C4-2B (cell line): ENCODE measurements at regions not wholly inside any gene's neighbourhood (a gene's known extent, or its start where the extent isn't known, plus 50 kb on each side); places are given as distances from the start of the nearest gene placed in this dataset.

Source experiments
- ZFX ChIP-seq: fragments of 450-650 bp; IDR thresholded peaks from 2 replicates; pipeline ENCODE4 v1.6.1; 2017
- TF ChIP-seq, protein P1 (sequence below): fragments of 450-650 bp; conservative IDR thresholded peaks from 2 replicates; pipeline ENCODE4 v1.5.1; 2017; ENCODE audit warnings: mild to moderate bottlenecking

GRCh38 chr15:69782809-69783208, 314.9 kb downstream of the TLE3 start:
- TF ChIP-seq, protein P1, sequence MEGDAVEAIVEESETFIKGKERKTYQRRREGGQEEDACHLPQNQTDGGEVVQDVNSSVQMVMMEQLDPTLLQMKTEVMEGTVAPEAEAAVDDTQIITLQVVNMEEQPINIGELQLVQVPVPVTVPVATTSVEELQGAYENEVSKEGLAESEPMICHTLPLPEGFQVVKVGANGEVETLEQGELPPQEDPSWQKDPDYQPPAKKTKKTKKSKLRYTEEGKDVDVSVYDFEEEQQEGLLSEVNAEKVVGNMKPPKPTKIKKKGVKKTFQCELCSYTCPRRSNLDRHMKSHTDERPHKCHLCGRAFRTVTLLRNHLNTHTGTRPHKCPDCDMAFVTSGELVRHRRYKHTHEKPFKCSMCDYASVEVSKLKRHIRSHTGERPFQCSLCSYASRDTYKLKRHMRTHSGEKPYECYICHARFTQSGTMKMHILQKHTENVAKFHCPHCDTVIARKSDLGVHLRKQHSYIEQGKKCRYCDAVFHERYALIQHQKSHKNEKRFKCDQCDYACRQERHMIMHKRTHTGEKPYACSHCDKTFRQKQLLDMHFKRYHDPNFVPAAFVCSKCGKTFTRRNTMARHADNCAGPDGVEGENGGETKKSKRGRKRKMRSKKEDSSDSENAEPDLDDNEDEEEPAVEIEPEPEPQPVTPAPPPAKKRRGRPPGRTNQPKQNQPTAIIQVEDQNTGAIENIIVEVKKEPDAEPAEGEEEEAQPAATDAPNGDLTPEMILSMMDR, result no peak
- TF ChIP-seq ZFX, result no peak
